SK-N-MC (cell line): ENCODE measurements at regions not wholly inside any gene's neighbourhood (a gene's known extent, or its start where the extent isn't known, plus 50 kb on each side); places are given as distances from the start of the nearest gene placed in this dataset.

Experiments used
- DNase-seq: peaks from one replicate; pipeline ENCODE4 v3.0.0-alpha.2; 2011; ENCODE audit warnings: low read depth, low spot score
- H3K27ac ChIP-seq: fragments of 200-600 bp; sonication (generic); 2 replicates; pipeline ENCODE4 v1.5.1; 2016; ENCODE audit warnings: mixed run types
- H3K36me3 ChIP-seq: fragments of 200-600 bp; sonication (generic); 2 replicates; pipeline ENCODE4 v1.6.1; 2017; ENCODE audit warnings: antibody characterized with exemption, low read length, mixed read lengths; ENCODE audit not compliant: insufficient read depth
- H3K4me3 ChIP-seq: fragments of 200-600 bp; sonication (generic); 2 replicates; pipeline ENCODE4 v1.5.1; 2016
- H3K9ac ChIP-seq: fragments of 200-600 bp; sonication (generic); 2 replicates; pipeline ENCODE4 v1.8.0; 2017; ENCODE audit warnings: mixed run types, mixed read lengths; ENCODE audit not compliant: insufficient read length
- H3K9me3 ChIP-seq: fragments of 200-600 bp; sonication (generic); 2 replicates; pipeline ENCODE4 v1.6.1; 2017; ENCODE audit warnings: low read depth, mild to moderate bottlenecking, antibody characterized with exemption, low read length, moderate library complexity, mixed read lengths
- EZH2 ChIP-seq: fragments of 200-600 bp; sonication (generic); IDR thresholded peaks from one replicate; pipeline ENCODE4 v1.6.1; 2017; ENCODE audit warnings: antibody characterized with exemption
- FOXP2 ChIP-seq: optimal IDR thresholded peaks from 2 replicates; pipeline ENCODE3; 2011; ENCODE audit warnings: mild to moderate bottlenecking, moderate library complexity; ENCODE audit not compliant: insufficient read depth; ENCODE audit errors: extremely low read length, control extremely low read depth
- POLR2AphosphoS5 ChIP-seq: IDR thresholded peaks from 2 replicates; pipeline ENCODE4 v1.6.1; 2012; ENCODE audit warnings: mild to moderate bottlenecking, low read depth, low read length, borderline replicate concordance

- no peak for DNase-seq
- Histone ChIP-seq H3K27ac (no peak overlapping the region), H3K36me3 (no peaks in the 10 kb centered on the region), H3K4me3 (no peak overlapping the region), H3K9ac (no peak overlapping the region), H3K9me3 (no peaks in the 10 kb centered on the region)
- TF ChIP-seq POLR2AphosphoS5 (no peak), FOXP2 (no peak), EZH2 (no peak)
Observed at GRCh38 chr10:131658476-131659110, 242.2 kb upstream of the PPP2R2D start.

- Histone ChIP-seq H3K36me3 (no peaks in the 10 kb centered on the region), H3K4me3 (no peak overlapping the region), H3K9me3 (no peaks in the 10 kb centered on the region), H3K27ac (no peak overlapping the region), H3K9ac (no peak overlapping the region)
- DNase-seq: no peak
- no peak for TF ChIP-seq EZH2
- TF ChIP-seq POLR2AphosphoS5: no peak
- no peak for TF ChIP-seq FOXP2
Observed at GRCh38 chr10:131660427-131660826, 240.4 kb upstream of the PPP2R2D start.

GRCh38 chr10:131662851-131663250, 238.0 kb upstream of the PPP2R2D start:
- no peaks in the 10 kb centered on the region for H3K9me3 ChIP-seq
- H3K36me3 ChIP-seq: no peaks in the 10 kb centered on the region
- TF ChIP-seq EZH2: no peak
- TF ChIP-seq POLR2AphosphoS5: no peak
- TF ChIP-seq FOXP2: no peak
- H3K9ac ChIP-seq: no peak overlapping the region
- DNase-seq: no peak
- H3K27ac ChIP-seq: no peak overlapping the region
- H3K4me3 ChIP-seq: no peak overlapping the region

GRCh38 chr10:131663351-131663750, 237.5 kb upstream of the PPP2R2D start:
- no peak overlapping the region for H3K9ac ChIP-seq

GRCh38 chr10:131666091-131666490, 234.7 kb upstream of the PPP2R2D start:
- TF ChIP-seq FOXP2: no peak
- TF ChIP-seq EZH2: no peak
- TF ChIP-seq POLR2AphosphoS5: no peak
- no peak for DNase-seq
- H3K36me3 ChIP-seq: no peaks in the 10 kb centered on the region
- no peaks in the 10 kb centered on the region for H3K9me3 ChIP-seq
- no peak overlapping the region for H3K4me3 ChIP-seq
- no peak overlapping the region for H3K9ac ChIP-seq
- no peak overlapping the region for H3K27ac ChIP-seq

More at GRCh38 chr10:131663351-131663750, 237.5 kb upstream of the PPP2R2D start:
- H3K27ac ChIP-seq: no peak overlapping the region
- H3K4me3 ChIP-seq: no peak overlapping the region
- no peaks in the 10 kb centered on the region for H3K36me3 ChIP-seq
- H3K9me3 ChIP-seq: no peaks in the 10 kb centered on the region
- DNase-seq: no peak
- TF ChIP-seq EZH2: no peak
- no peak for TF ChIP-seq POLR2AphosphoS5
- no peak for TF ChIP-seq FOXP2

GRCh38 chr10:131667047-131667446, 233.8 kb upstream of the PPP2R2D start:
- H3K9ac ChIP-seq: no peak overlapping the region
- no peaks in the 10 kb centered on the region for H3K9me3 ChIP-seq
- no peak for TF ChIP-seq POLR2AphosphoS5
- H3K4me3 ChIP-seq: no peak overlapping the region
- DNase-seq: no peak
- H3K27ac ChIP-seq: no peak overlapping the region
- no peaks in the 10 kb centered on the region for H3K36me3 ChIP-seq

GRCh38 chr10:131667561-131667960, 233.2 kb upstream of the PPP2R2D start:
- TF ChIP-seq EZH2 (no peak), POLR2AphosphoS5 (no peak), FOXP2 (no peak)
- no peak overlapping the region for H3K4me3 ChIP-seq
- no peak overlapping the region for H3K9ac ChIP-seq
- no peaks in the 10 kb centered on the region for H3K9me3 ChIP-seq
- no peak for DNase-seq
- no peak overlapping the region for H3K27ac ChIP-seq
- H3K36me3 ChIP-seq: no peaks in the 10 kb centered on the region

- TF ChIP-seq POLR2AphosphoS5: no peak
- no peak for TF ChIP-seq FOXP2
- TF ChIP-seq EZH2: no peak
- Histone ChIP-seq H3K9ac (no peak overlapping the region), H3K4me3 (no peak overlapping the region), H3K9me3 (no peaks in the 10 kb centered on the region), H3K36me3 (no peaks in the 10 kb centered on the region), H3K27ac (no peak overlapping the region)
- no peak for DNase-seq
Observed at GRCh38 chr10:131668903-131669302, 231.9 kb upstream of the PPP2R2D start.

- Histone ChIP-seq H3K9ac (no peak overlapping the region), H3K27ac (no peak overlapping the region), H3K4me3 (no peak overlapping the region), H3K36me3 (no peaks in the 10 kb centered on the region), H3K9me3 (no peaks in the 10 kb centered on the region)
- TF ChIP-seq POLR2AphosphoS5 (no peak), EZH2 (no peak), FOXP2 (no peak)
- no peak for DNase-seq
Observed at GRCh38 chr10:131669838-131670237, 231.0 kb upstream of the PPP2R2D start.
